Suprapubic skin (tissue), 4 donors: ENCODE measurements at regions not wholly inside any gene's neighbourhood (a gene's known extent, or its start where the extent isn't known, plus 50 kb on each side); places are given as distances from the start of the nearest gene placed in this dataset.

Experiments used
- DNase-seq, 2 donors: peaks; one replicate each; pipeline ENCODE4 v3.0.0-alpha.2; 2019; ENCODE audit warnings: low spot score in 2 of 2
- H3K27ac ChIP-seq: fragments of 200-600 bp; sonication (generic); one replicate; pipeline ENCODE4 v1.5.1; 2019
- H3K27me3 ChIP-seq: fragments of 200-600 bp; sonication (generic); one replicate; pipeline ENCODE4 v1.5.1; 2019
- H3K36me3 ChIP-seq: fragments of 200-600 bp; sonication (generic); one replicate; pipeline ENCODE4 v1.5.1; 2019
- H3K4me1 ChIP-seq: fragments of 200-600 bp; sonication (generic); one replicate; pipeline ENCODE4 v1.5.1; 2019
- H3K4me3 ChIP-seq: fragments of 200-600 bp; sonication (generic); one replicate; pipeline ENCODE4 v1.5.1; 2019; ENCODE audit warnings: mild to moderate bottlenecking
- H3K9me3 ChIP-seq: fragments of 200-600 bp; sonication (generic); one replicate; pipeline ENCODE4 v1.5.1; 2019
- CTCF ChIP-seq, 2 donors: fragments of 200-600 bp in 1 of 2; fragments of 450-650 bp in 1 of 2; sonication (generic) in 1 of 2; IDR thresholded peaks; one replicate each; pipeline ENCODE4 v1.5.1; 2016 to 2019; ENCODE audit warnings: antibody characterized with exemption in 2 of 2, mild to moderate bottlenecking in 1 of 2, moderate library complexity in 1 of 2
- EP300 ChIP-seq: sonication (generic); formaldehyde crosslinking; IDR thresholded peaks from one replicate; pipeline ENCODE4 v1.6.1; 2017; ENCODE audit warnings: antibody characterized with exemption
- POLR2A ChIP-seq, 2 donors: fragments of 450-650 bp; IDR thresholded peaks; one replicate each; pipeline ENCODE4 v1.6.1; 2017; ENCODE audit warnings: antibody characterized with exemption in 2 of 2, mild to moderate bottlenecking in 2 of 2, moderate library complexity in 2 of 2
- POLR2AphosphoS5 ChIP-seq, 3 donors: sonication (generic); formaldehyde crosslinking; IDR thresholded peaks; one replicate each; pipeline ENCODE4 v1.6.1; 2017; ENCODE audit warnings: antibody characterized with exemption in 3 of 3
- WGBS: methylation state at CpG from one replicate; pipeline ENCODE4 v1.1.5; 2018; 5-methylcytosine and 5-hydroxymethylcytosine counted together

- DNase-seq = no peak
- Histone ChIP-seq H3K27ac (no peak overlapping the region), H3K9me3 (peaks cover 7% of the 10 kb centered on the region), H3K27me3 (no peaks in the 10 kb centered on the region), H3K4me1 (no peaks in the 10 kb centered on the region), H3K4me3 (no peak overlapping the region), H3K36me3 (no peaks in the 10 kb centered on the region)
- 83% methylated on average over 3 of the region's 3 CpGs for WGBS
- TF ChIP-seq CTCF (IDR thresholded peaks at IDR 0.05) (no peak), EP300 (no peak), POLR2AphosphoS5 (IDR thresholded peaks at IDR 0.05) (no peak), POLR2A (IDR thresholded peaks at IDR 0.05) (no peak)
These were observed 151.6 kb upstream of the XYLT1 start for GRCh38 chr16:17622366-17622765.

- H3K4me3 ChIP-seq = no peak overlapping the region
- H3K4me1 ChIP-seq = no peaks in the 10 kb centered on the region
- no peaks in the 10 kb centered on the region for H3K27me3 ChIP-seq
- H3K36me3 ChIP-seq = no peaks in the 10 kb centered on the region
- TF ChIP-seq CTCF (IDR thresholded peaks at IDR 0.05) (no peak), POLR2A (IDR thresholded peaks at IDR 0.05) (no peak), EP300 (no peak), POLR2AphosphoS5 (IDR thresholded peaks at IDR 0.05) (no peak)
- H3K9me3 ChIP-seq = no peaks in the 10 kb centered on the region
- H3K27ac ChIP-seq = no peak overlapping the region
- DNase-seq = no peak
- WGBS = 90% methylated on average over 8 of the region's 8 CpGs
These were observed 148.5 kb upstream of the XYLT1 start for GRCh38 chr16:17619261-17619660.

GRCh38 chr16:17617021-17617552 lies 146.3 kb upstream of the XYLT1 start:
- Histone ChIP-seq H3K27ac (no peak overlapping the region), H3K36me3 (no peaks in the 10 kb centered on the region), H3K4me1 (no peaks in the 10 kb centered on the region), H3K27me3 (no peaks in the 10 kb centered on the region), H3K4me3 (no peak overlapping the region), H3K9me3 (no peaks in the 10 kb centered on the region)
- DNase-seq = no peak
- TF ChIP-seq EP300 (no peak), POLR2A (IDR thresholded peaks at IDR 0.05) (no peak)
- WGBS = 55% methylated on average over 4 of the region's 4 CpGs

- no peak for DNase-seq
- 55% methylated on average over 3 of the region's 3 CpGs for WGBS
- Histone ChIP-seq H3K4me3 (no peak overlapping the region), H3K4me1 (peaks cover 7% of the 10 kb centered on the region), H3K9me3 (no peaks in the 10 kb centered on the region), H3K27ac (no peak overlapping the region), H3K27me3 (no peaks in the 10 kb centered on the region), H3K36me3 (no peaks in the 10 kb centered on the region)
- no peak for TF ChIP-seq POLR2AphosphoS5 (IDR thresholded peaks at IDR 0.05)
- TF ChIP-seq EP300 = no peak
- no peak for TF ChIP-seq CTCF (IDR thresholded peaks at IDR 0.05)
- TF ChIP-seq POLR2A (IDR thresholded peaks at IDR 0.05) = no peak
These were observed 141.6 kb upstream of the XYLT1 start for GRCh38 chr16:17612336-17612735.

- no peak overlapping the region for H3K27ac ChIP-seq
- H3K4me3 ChIP-seq = no peak overlapping the region
- TF ChIP-seq POLR2A (IDR thresholded peaks at IDR 0.05) = no peak
- no peak for TF ChIP-seq POLR2AphosphoS5 (IDR thresholded peaks at IDR 0.05)
- TF ChIP-seq EP300 = no peak
- TF ChIP-seq CTCF (IDR thresholded peaks at IDR 0.05) = no peak
- H3K9me3 ChIP-seq = no peaks in the 10 kb centered on the region
- peaks cover 3% of the 10 kb centered on the region for H3K27me3 ChIP-seq
- no peaks in the 10 kb centered on the region for H3K36me3 ChIP-seq
- WGBS = 28% methylated on average over 6 of the region's 6 CpGs
- H3K4me1 ChIP-seq = peaks cover 11% of the 10 kb centered on the region
- DNase-seq = no peak
These were observed 136.8 kb upstream of the XYLT1 start for GRCh38 chr16:17607609-17608008.

- Histone ChIP-seq H3K36me3 (no peaks in the 10 kb centered on the region), H3K9me3 (no peaks in the 10 kb centered on the region), H3K4me1 (peaks cover 11% of the 10 kb centered on the region), H3K27me3 (peaks cover 3% of the 10 kb centered on the region), H3K4me3 (no peak overlapping the region), H3K27ac (no peak overlapping the region)
- DNase-seq = no peak
- WGBS = 5% methylated on average over 4 of the region's 4 CpGs
- TF ChIP-seq POLR2AphosphoS5 (IDR thresholded peaks at IDR 0.05) = no peak
- TF ChIP-seq CTCF (IDR thresholded peaks at IDR 0.05) = no peak
- no peak for TF ChIP-seq POLR2A (IDR thresholded peaks at IDR 0.05)
- TF ChIP-seq EP300 = no peak
These were observed 136.3 kb upstream of the XYLT1 start for GRCh38 chr16:17607075-17607509.
